HG02642 (cell line): ENCODE measurements at regions not wholly inside any gene's neighbourhood (a gene's known extent, or its start where the extent isn't known, plus 50 kb on each side); places are given as distances from the start of the nearest gene placed in this dataset.

Experiments used
- ATAC-seq: cut with Tn5 transposase; IDR thresholded peaks from one replicate; pipeline ENCODE4 v1.9.1; 2021; ENCODE audit warnings: mild to moderate bottlenecking; ENCODE audit not compliant: unreplicated experiment, poor library complexity

- no peak for ATAC-seq
Observed at GRCh38 chr20:11445891-11446290, 471.8 kb upstream of the BTBD3 start.

GRCh38 chr20:11447371-11448100 lies 470.2 kb upstream of the BTBD3 start:
- ATAC-seq: no peak

GRCh38 chr20:11448554-11448953 lies 469.1 kb upstream of the BTBD3 start:
- ATAC-seq: no peak

- ATAC-seq: no peak
Observed at GRCh38 chr20:11451793-11452291, 465.9 kb upstream of the BTBD3 start.

DNA sequence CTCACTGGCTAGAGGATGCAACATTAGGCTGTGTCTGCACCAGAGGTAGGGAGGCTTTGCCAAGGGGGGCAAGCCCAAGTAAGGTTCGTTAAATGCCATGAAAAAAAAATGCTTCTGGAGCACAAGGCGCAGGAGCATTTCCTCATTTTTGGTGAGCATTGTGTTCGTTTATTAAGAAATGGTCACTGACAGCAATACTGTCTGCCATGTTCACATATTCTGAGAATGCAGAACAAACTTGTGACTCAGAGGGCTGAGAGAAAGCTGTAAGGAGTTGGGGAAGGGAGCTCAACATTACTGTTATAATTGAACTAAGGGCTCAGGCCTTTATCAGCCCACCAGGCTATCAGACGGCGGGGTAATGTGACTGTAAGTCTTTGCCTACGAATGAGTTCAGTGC lies 465.4 kb upstream of the BTBD3 start:
- no peak for ATAC-seq

- ATAC-seq: no peak
Observed at GRCh38 chr20:11453430-11453829, 464.3 kb upstream of the BTBD3 start.

DNA sequence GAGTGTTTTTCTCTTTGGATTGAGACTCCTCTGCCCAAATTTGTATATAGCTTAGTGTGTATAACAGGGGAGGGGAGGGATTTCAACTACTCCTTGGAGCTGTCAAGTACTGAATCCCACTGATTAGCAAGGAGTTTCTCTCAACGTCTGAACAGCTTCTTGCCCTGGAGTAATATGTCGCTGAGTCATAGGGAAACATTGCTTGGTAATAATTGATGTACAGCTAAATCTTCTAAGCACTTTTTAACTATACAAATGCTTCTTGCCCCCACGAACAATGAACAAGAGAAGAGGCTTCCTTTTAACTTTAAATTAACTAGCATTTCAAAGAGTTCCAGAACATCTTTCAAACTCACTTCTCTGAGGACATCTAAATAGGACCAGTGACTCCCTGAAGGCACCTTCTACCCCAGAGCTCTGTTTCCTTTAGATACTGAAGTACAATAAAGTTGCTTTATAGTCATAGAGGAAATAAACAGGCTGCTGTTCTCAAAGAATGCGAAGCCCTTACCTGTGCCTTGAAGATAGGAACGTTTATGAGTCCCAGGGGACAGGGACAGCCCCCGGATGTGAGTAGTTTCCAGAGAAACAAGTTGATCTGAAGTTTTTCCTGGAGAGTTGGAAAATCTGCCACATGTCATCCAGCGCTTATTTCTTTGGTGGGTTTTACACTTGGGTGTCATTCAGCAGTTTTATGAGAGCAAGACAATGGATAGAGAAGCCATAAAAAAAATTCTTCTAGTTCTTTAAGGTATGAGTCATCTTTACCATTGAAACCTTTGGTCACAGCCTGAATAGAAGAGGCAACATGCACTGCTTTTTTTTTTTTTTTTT lies 462.5 kb upstream of the BTBD3 start:
- peak; percentile 50 for ATAC-seq

DNA sequence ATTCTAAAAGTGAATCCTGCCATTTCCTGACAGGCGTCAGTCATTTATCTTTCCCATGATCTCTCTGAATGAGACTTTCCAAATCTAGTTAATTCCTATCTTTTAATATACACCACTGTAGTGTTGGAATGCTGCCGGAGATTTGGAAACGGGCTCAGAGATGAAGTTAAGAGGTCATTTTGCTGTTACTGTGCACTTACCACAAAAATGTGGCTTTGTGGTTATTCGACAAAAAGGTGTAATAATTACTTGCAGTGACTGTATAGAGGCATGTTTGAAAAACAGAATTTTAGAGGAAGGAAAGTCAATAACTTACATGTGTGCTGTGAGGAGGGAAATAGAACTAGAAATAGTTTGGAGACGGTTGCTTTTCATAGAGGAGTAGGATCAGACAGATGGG lies 460.2 kb upstream of the BTBD3 start:
- no peak for ATAC-seq

DNA sequence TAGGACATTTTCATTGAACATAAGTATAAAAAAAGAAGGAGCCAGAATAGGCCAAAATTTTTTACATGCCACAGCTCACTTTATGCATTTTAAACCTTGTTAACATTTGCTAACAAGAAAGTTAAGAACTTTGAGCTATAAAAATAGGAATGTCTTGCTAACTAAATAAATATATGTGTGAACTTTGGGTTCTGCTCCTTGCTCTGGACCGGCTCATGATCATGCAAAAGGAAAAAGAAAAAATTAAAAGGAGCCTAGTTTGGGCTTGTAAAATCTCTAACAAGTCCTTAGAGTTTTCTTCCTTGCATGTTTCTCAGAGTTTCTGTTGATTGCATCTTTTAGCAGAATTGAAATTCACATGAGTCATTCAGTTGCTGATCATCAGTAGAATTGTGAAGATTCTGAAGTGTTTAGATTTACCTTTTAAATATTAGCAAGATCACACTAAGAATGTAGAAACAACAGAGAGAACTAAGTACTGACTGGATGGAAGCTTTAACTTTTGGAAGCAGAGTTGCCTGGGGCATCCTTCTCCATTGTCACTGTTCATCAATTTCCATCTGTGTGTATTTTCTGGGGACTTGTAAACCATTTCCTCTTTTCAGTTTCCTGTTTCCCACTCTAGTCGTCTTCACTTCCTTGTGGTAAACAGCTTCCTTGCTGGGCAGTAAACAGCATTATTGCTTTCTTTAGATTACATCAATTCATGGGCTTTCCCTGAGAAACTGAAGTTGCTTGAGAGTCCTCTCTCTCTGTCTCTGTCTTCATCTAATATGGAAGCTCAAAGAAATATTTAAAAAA lies 458.4 kb upstream of the BTBD3 start:
- ATAC-seq: no peak

DNA sequence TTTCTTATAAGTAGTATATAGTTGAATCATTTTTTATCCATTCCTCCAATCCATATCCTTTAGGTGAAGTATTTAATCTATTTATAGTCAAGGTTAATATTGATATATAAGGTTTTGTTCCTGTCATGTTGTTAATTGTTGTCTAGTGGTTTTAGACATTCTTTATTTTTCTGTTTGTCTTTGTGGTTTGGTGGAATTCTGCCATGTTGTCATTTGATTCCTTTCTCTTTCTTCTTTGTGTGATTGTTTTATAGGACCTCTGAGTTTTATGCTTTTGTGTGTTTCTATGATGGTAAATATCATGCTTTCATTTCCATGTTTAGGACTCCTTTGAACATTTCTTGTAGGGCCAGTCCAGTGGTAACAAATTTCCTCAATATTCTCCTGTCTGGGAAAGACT lies 450.3 kb upstream of the BTBD3 start:
- ATAC-seq: no peak

- no peak for ATAC-seq
Observed at GRCh38 chr20:11468880-11469279, 448.8 kb upstream of the BTBD3 start.

DNA sequence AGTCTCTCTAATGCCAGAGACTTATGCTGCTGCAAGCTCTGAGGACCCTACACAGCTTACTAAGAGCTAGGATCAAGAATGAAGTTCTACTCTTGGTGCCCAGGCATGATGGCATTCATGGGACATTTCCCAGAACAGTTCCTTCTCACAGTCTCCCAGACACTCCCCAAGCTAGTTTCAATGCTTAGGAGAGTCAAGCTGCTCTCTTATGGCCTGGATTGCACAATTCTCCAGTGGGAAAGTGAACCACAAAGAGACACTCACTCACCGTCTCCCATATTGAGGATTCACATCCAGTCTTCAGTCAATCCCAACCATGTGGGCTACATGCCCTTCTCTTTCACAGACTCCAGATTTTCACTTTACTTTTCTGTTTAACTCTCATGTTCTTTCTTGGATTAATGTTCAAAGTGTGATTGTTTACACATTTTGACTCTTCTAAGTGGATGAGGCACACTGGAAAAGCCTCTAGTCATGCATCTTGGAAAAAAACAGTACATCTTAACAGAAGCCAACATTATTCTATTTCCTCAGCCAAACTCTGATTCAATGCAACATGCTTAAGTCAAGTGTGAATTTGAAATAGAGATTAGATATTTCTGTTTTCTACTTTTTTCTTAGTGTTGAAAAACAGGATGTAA lies 447.8 kb upstream of the BTBD3 start:
- ATAC-seq: no peak

GRCh38 chr20:11473983-11474382 lies 443.7 kb upstream of the BTBD3 start:
- ATAC-seq: no peak

DNA sequence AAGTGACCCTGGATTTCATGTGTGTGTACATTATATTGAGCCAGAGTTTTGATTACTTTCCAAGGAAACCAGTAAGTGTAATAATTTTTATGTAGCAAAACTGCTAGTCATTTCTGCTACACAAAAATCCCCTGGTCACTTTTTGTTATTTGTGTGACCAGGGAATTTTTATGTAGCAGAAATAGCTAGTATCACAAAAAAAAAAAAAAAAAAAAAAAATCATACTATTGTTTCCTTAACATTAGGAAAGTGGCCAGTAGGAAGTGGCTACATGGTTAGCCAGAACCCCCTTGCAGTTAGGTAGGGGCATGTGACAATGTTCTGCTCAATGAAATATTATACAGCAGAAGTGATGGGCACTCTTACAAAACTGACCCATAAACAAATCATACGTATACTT lies 434.0 kb upstream of the BTBD3 start:
- no peak for ATAC-seq

DNA sequence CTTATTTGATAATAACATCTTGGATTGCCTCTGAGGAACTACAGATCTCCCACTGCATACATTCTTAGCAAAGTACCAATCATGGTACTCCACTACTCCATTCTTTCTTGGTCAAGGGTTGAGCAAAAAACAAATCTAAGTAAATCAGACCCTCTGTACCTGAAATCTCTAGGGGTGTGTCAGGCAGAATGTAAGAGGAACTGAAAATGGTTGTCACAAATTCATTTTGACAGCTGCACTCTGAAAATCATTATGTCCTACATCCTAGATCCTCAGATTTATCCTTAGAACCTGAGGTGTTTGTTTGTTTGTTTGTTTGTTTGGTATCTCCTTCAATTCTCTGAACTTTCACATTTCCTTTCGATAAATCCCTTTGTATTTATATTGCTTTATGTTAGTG lies 433.2 kb upstream of the BTBD3 start:
- ATAC-seq: no peak

DNA sequence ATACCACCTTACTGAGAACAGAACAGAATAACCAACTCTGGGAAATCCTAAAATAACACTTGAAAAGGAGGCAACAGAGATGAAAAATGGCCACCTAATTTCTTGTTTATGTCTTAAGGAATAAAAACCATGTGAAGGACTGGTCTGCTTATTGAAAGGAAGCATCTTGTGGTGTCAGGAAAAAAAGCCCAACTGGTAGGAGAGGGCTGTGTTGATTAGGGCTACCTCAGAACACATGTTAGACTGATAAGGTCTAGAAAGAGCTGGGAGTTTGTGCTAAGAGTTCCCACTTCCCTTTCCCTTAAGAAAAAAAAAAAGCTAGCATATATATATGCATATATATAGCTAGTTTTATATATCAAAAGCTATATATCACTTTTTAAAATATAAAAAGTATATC lies 425.3 kb upstream of the BTBD3 start:
- no peak for ATAC-seq

DNA sequence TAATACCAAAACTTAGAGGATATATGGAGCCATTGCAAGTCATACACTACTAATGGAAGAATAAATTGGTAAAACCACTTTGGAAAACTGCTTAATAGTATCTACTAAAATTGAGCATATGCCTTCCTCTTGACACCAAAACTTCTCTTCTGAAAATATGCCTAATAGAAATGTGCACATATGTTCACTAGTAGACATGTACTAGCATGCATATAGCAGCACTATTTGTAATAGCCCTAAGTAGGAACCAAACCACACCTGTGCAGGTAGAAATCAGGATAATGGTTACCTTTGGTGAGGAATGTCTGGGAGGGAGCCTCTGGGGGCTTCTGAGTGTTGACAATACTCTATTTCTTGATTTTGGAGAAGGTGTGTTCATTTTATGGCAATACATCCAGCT lies 424.8 kb upstream of the BTBD3 start:
- ATAC-seq: no peak

- ATAC-seq: no peak
Observed at GRCh38 chr20:11496380-11496779, 421.3 kb upstream of the BTBD3 start.

- no peak for ATAC-seq
Observed at GRCh38 chr20:11497545-11497944, 420.1 kb upstream of the BTBD3 start.

DNA sequence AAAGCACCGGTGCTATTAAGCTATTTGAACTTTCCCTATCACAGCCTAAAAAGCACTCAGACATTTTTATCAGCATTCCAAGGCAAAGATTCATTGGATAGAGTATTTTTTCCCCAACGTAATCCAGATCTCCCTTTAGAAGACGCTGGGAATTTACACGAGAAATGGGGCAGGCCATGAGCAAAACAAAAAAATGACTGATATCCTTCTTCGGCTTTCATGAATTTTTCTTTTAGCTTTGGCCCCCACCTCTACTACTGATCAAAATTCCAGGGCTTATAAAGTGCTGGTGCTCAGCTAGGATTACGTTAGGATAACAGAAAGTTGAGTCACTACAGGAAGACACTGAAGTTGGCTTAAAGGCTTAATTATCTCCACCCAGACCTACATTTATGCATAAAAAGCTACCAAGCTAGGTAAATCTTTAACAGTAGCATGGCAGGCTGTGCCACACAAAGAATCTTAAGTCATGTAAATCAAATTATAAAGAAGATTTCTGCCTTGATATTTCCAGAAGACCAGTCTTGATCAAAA lies 418.5 kb upstream of the BTBD3 start:
- no peak for ATAC-seq
